Muscle of arm (tissue), 1 donor: ENCODE measurements at regions not wholly inside any gene's neighbourhood (a gene's known extent, or its start where the extent isn't known, plus 50 kb on each side); places are given as distances from the start of the nearest gene placed in this dataset.
A peak's percentile ranks its signal among the peaks of the same experiment; 100 is the strongest.

Experiments
- DNase-seq: peaks from one replicate; pipeline ENCODE4 v3.0.0-alpha.2; 2013

DNA sequence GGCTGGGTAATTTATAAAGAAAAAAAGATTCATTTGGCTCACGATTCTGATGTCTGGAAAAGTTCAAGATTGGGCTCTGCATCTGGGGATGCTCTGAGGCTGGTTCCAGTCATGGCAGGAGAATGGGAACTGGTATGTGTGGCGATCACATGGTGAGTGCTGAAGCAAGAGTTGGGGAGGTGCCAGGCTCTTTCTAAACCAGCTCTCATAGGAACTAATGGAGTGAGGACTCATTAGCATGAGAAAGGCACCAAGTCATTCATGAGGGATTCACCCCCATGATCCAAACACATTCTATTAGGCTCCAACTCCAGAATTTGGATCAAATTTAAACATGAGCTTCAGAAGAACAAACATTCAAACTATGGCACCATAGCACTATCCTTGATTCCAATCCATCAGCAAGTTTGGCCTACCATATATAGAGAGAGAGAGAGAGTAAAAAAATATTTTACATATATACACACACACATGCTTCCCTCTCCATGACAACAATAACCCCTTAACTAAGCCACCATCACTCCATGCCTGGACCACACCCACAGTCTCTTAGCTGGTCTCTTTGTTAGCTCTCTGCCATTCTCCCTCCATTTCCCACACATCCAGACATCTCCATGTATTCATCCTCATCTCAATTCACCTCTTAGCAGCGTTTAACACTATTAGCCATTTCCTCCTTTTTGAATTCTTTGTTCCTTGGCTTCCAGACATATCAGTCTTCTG is 57.9 kb downstream of the NPY start:
- DNase-seq = no peak

GRCh38 chr7:24343614-24344013 is 59.6 kb downstream of the NPY start:
- no peak for DNase-seq

DNA sequence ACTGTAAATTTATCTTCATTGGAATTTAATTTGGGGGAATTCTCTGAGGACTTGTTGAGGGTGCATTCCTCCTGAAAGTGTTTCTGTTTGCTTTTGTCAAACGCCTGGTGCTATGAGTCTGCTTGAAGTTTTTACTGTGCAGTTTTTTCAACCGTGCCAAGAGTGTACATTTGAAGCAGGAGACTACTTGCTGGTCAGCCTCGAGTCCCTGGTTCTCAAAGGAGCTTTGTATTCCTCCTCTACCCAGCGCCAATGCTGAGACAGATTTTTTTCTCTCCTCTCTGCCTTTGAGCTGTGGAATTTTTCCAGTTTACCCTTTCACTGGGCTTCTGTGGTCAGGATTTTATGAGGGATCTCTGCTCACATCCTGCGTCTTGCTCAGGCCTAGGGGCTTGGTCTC is 62.1 kb downstream of the NPY start:
- no peak for DNase-seq

DNA sequence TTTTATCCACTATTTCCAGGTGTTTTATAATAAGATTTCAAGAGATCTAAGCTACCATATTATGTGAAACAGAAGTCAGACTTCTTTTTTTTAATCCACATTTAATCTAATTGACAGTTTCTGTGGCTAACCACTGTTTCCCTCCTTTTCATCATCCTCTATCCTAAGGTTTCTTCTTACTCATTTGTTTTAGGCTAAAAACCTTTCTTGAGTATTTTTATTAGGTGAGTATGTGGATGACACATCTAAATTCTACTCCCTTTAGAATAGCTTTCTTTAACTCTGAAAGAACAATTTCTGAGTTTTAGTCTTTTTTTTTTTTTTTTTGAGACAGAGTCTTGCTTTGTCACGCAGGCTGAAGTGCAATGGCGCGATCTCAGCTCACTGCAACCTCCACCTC is 62.7 kb downstream of the NPY start:
- no peak for DNase-seq

DNA sequence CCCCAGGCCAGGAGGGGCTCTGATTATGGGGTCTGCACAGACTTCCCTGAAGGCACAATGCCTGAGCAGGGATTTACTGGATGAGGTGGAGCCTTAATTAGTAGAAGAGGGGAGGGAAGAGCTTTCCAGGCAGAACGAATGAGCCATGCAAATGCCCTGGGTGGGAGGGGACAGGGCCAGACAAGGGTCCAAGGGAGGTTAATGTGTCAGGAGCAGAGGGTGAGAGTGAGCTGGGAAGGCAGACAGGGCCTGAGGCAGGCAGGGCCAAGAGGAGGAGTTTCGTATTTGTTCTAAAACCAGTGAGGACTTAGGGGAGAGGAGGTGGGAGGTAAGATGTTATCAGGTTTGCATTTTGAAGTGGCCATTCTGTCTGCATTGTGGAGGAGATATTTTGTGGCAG is 65.3 kb downstream of the NPY start:
- no peak for DNase-seq

DNA sequence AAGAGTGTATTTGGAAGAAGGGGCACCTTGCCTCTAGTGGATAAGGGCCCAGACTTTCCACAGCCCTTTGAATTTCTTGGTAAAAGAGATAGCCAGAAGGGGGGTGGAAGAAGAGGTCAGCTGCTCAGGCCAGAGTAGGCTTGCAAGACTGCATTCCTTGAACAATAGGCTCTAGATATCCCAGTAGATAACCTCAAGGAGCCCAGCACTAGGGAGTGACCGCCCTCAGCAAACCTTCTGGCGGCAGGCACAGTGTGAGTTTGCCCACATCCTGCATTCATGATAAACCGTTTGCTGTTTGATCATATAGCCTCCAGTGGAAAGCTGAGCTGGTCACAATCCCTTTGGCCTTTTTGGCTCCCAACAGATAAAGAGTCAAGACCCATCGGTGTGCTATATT is 70.5 kb downstream of the NPY start:
- no peak for DNase-seq

GRCh38 chr7:24356718-24357386 is 72.9 kb downstream of the NPY start:
- DNase-seq = no peak

- DNase-seq = no peak
Observed at GRCh38 chr7:24361001-24361400, 77.0 kb downstream of the NPY start.

- no peak for DNase-seq
Observed at GRCh38 chr7:24365606-24366005, 81.6 kb downstream of the NPY start.

DNA sequence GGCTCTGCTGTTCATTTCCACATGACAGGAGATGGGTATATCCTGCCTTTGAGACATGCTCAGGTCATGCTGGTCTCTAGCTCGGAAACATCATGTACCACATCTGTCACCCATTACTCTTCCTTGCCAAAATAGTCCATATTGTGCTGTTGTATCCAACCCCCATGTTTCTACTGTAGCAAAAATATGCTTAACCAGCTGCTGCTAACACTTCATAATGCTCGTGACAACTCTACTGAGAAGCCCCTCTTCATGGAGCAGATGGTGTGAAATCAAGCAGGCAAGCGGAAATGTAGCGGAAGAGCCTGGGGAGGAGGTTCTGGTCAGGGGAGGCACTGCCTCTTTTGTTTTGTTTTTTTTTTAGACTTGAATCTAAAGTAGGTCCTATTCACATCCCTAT is 82.9 kb downstream of the NPY start:
- DNase-seq = peak; percentile 32

GRCh38 chr7:24368161-24368560 is 84.2 kb downstream of the NPY start:
- no peak for DNase-seq

- no peak for DNase-seq
Observed at GRCh38 chr7:24370541-24370940, 86.6 kb downstream of the NPY start.

DNA sequence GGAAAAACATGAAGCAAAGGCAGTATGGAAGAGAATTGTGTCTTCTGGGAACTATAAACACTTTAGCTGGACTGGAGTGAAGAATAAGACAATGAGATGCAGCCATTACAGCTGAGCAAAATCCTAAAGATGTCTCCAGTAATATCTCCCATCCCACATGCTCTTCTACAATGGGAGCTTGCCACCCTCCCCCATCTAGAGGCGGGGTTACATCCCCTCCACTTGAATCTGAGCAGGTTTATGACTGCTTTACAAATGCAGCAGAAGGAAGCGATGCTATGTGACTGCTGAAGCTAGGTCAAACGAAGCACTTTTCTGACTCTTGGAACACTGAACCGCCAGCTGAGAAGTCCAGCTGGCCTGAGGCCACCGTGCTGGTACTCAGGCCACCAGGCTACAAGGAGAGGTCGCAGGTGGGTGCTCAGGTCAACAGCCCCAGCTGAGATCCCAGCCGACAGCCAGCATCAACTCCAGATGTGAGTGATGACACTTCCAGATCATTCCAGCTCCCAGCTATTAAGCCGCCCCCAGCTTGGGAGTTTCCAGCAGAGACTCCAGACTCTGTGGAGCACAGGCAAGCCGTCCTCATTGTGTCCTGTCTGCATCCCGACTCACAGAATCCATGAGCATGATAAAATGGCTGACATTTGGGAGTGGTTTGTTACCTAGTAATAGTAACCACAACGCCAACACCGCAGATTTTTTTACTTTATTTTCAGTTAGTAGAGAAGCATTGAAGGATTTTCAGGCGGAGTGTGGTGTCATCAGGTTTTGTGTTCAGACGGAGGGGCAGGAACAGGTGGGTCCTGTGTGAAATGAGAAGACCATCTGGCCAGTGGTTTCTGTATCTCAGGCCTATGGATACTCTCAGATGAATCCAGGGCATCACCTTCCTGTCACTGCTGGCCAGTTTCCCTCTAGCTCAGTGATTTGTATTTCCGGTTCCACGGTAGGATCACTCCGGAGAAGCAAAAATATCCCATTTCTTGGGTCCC is 89.3 kb downstream of the NPY start:
- peak; percentile 46 for DNase-seq

GRCh38 chr7:24378871-24379616 is 95.1 kb downstream of the NPY start:
- DNase-seq = no peak

GRCh38 chr7:24381894-24382505 is 98.0 kb downstream of the NPY start:
- DNase-seq = no peak

DNA sequence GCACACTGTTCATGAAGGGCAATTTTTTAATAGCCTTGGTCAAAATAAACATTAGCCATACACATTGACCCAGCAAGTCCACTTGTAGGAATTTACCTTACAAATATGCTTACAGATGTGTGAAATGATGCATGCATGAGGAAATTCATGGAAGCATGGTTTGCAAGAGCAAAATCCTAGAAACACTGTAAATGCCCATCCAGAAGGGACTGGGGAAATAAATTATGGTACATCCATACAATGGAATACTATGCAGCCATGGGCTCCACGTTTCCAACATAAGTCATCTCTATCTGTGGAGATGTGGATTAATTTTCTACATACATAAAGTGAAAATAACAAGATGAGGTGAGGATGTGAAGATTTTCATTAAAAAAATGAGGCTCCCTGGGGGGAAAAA is 99.1 kb downstream of the NPY start:
- DNase-seq = no peak

GRCh38 chr7:24384362-24385030 is 100.5 kb downstream of the NPY start:
- no peak for DNase-seq

DNA sequence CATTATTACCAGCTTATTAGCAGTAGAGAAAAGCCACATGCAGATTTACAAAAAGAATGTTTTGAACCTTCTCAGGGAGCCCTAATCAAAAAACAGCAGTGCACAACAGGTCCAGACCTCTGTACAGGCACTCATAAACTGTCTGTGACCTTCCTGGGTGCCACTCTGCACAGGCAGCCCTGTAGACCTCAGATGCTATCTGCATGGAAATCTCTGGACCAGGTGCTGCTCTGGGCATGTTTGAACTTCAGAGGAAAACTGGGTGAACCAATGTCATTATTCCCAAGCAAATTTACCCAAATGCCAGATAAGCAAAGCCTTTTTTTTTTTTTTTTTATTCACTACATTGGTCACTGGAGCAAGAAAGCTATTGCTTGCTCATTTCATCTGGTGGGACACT is 104.2 kb downstream of the NPY start:
- no peak for DNase-seq

- DNase-seq = no peak
Observed at GRCh38 chr7:24390376-24391157, 106.6 kb downstream of the NPY start.

- DNase-seq = no peak
Observed at GRCh38 chr7:24392774-24393173, 108.8 kb downstream of the NPY start.
